GM21423 (cell line): ENCODE measurements at regions not wholly inside any gene's neighbourhood (a gene's known extent, or its start where the extent isn't known, plus 50 kb on each side); places are given as distances from the start of the nearest gene placed in this dataset.

ENCODE experiments used
- ATAC-seq: cut with Tn5 transposase; IDR thresholded peaks from one replicate; pipeline ENCODE4 v1.9.1; 2021; ENCODE audit warnings: mild to moderate bottlenecking, moderate library complexity; ENCODE audit not compliant: unreplicated experiment

- ATAC-seq: no peak
Observed at GRCh38 chr4:62912531-62912930, 1496.7 kb downstream of the TECRL start.

GRCh38 chr4:62909238-62909637 is 1500.0 kb downstream of the TECRL start:
- ATAC-seq: no peak

GRCh38 chr4:62901101-62901500 is 1508.1 kb downstream of the TECRL start:
- no peak for ATAC-seq

GRCh38 chr4:62899646-62900364 is 1509.4 kb downstream of the TECRL start:
- no peak for ATAC-seq

- ATAC-seq: no peak
Observed at GRCh38 chr4:62898115-62898514, 1511.1 kb downstream of the TECRL start.

- ATAC-seq: no peak
Observed at GRCh38 chr4:62896721-62897120, 1512.5 kb downstream of the TECRL start.

- no peak for ATAC-seq
Observed at GRCh38 chr4:62881901-62882300, 1527.3 kb downstream of the TECRL start.

GRCh38 chr4:62881210-62881609 is 1528.0 kb downstream of the TECRL start:
- no peak for ATAC-seq

GRCh38 chr4:62872856-62873255 is 1536.4 kb downstream of the TECRL start:
- no peak for ATAC-seq

GRCh38 chr4:62871078-62871477 is 1538.2 kb downstream of the TECRL start:
- no peak for ATAC-seq

GRCh38 chr4:62870451-62870850 is 1538.8 kb downstream of the TECRL start:
- no peak for ATAC-seq

- ATAC-seq: no peak
Observed at GRCh38 chr4:62865261-62865660, 1544.0 kb downstream of the TECRL start.

- no peak for ATAC-seq
Observed at GRCh38 chr4:62849696-62850095, 1559.6 kb downstream of the TECRL start.

- ATAC-seq: no peak
Observed at GRCh38 chr4:62835631-62836030, 1573.6 kb downstream of the TECRL start.

GRCh38 chr4:62822306-62822705 is 1586.9 kb downstream of the TECRL start:
- no peak for ATAC-seq

- no peak for ATAC-seq
Observed at GRCh38 chr4:62816566-62816965, 1592.7 kb downstream of the TECRL start.

- no peak for ATAC-seq
Observed at GRCh38 chr4:62814510-62815047, 1594.7 kb downstream of the TECRL start.

GRCh38 chr4:62806816-62807215 is 1602.4 kb downstream of the TECRL start:
- ATAC-seq: no peak

- no peak for ATAC-seq
Observed at GRCh38 chr4:62804075-62804474, 1603.9 kb downstream of the ADGRL3 start.

GRCh38 chr4:62797221-62797620 is 1597.1 kb downstream of the ADGRL3 start:
- no peak for ATAC-seq

GRCh38 chr4:62791386-62791785 is 1591.3 kb downstream of the ADGRL3 start:
- no peak for ATAC-seq

- ATAC-seq: no peak
Observed at GRCh38 chr4:62771983-62772557, 1571.9 kb downstream of the ADGRL3 start.
